AG04449 (cell line): ENCODE measurements at regions not wholly inside any gene's neighbourhood (a gene's known extent, or its start where the extent isn't known, plus 50 kb on each side); places are given as distances from the start of the nearest gene placed in this dataset.
A peak's percentile ranks its signal among the peaks of the same experiment; 100 is the strongest.
"Not testable (repeated sequence)": the region's sequence is repeated elsewhere in the genome, so short reads cannot be mapped to it uniquely, and the experiment has no call there.

Experiments used
- CTCF ChIA-PET: fragments of 350-600 bp; formaldehyde crosslinking; extraction: SDS; loops from one replicate; lab custom pipeline; 2021; ENCODE audit warnings: antibody characterized with exemption; lab: Yijun Ruan, JAX
- POLR2A ChIA-PET: fragments of 400-600, 350-600 bp; formaldehyde crosslinking; extraction: SDS; loops from one replicate; lab custom pipeline; 2020; ENCODE audit warnings: antibody characterized with exemption, inconsistent platforms; lab: Yijun Ruan, JAX
- DNase-seq: peaks from one replicate; pipeline ENCODE4 v3.0.0-alpha.2; 2010; ENCODE audit warnings: low read depth, low spot score
- H3K4me3 ChIP-seq: 2 replicates; pipeline ENCODE4 v1.5.1; 2011; ENCODE audit warnings: low read depth, mild to moderate bottlenecking, control low read depth, low read length
- CTCF ChIP-seq: IDR thresholded peaks from one replicate; pipeline ENCODE4 v1.5.1; 2011; ENCODE audit warnings: mild to moderate bottlenecking, moderate library complexity, low read length, control low read depth, inconsistent platforms; ENCODE audit not compliant: insufficient read depth; ENCODE audit errors: missing control alignments

DNA sequence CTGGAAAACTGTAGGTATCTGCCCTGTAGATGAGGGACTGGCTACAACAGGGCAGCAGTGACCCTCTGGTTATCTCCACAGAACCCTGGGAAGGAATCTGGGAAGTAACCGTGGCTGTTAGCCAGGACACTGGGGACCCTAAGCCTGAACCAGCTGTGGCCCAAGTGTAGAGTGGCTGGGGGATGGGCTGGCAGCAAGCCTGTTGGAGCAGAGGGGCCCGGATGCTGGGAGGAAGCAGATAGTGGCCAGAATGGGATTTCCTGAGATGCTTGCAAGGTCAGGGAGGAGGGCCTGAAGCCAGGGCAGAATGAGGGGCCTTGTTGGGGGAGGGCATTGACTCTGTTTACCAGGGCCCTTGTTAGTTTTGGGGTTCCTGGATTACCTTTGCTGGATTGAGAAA, 161.0 kb upstream of the EOLA2 start:
- no peak for TF ChIP-seq CTCF
- ChIA-PET CTCF (no interaction called here), POLR2A (no interaction called here)
- H3K4me3 ChIP-seq: no peak overlapping the region
- no peak for DNase-seq

GRCh38 chrX:150100261-150100660, 162.0 kb upstream of the EOLA2 start:
- ChIA-PET POLR2A (no interaction called here), CTCF (no interaction called here)
- peak; percentile 21 for DNase-seq
- TF ChIP-seq CTCF: no peak
- H3K4me3 ChIP-seq: no peak overlapping the region

DNA sequence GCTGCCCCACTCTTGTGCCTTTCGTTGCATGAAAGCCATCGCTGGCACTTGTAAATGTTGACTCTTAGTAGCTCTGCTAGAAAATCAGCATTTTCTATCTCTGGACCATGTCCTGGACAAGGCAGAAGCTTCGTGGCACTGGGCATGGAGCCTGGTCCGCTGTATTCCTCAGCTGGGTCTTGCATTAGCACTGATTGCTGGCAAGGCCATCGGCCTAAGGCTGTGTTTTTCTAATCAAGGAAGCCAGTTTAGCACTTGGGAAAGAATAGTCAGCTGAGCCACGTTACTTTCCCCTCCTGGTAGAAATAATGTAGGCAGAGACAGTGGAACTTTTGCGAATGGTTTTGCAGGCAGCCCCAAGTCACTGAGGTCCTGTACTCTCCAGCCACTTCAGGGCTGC, 180.2 kb upstream of the EOLA2 start:
- no peak for DNase-seq
- ChIA-PET POLR2A (no interaction called here), CTCF (no interaction called here)
- no peak for TF ChIP-seq CTCF
- H3K4me3 ChIP-seq: no peak overlapping the region

DNA sequence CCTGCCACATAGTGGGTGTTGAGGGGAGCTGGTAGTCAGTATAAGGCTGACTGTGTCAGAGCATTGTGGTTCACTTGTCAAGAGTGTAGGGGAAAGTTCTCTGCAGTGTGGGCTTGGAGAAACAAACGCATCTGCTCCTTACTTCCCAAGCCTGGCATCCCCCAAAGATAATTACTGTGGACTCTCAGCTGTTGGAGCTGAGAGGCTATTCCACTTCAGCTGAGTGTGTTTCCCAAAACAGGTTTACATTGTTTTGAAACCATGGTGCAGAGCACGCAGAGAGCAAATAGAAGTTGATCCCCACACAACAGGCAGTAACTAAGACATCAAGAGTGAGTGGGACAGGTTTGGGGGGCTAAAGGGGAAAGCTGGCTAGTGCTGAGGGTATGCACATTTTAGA, 181.0 kb upstream of the EOLA2 start:
- POLR2A ChIA-PET: no interaction called here
- DNase-seq: no peak
- CTCF ChIA-PET: no interaction called here
- no peak for TF ChIP-seq CTCF
- H3K4me3 ChIP-seq: no peak overlapping the region

DNA sequence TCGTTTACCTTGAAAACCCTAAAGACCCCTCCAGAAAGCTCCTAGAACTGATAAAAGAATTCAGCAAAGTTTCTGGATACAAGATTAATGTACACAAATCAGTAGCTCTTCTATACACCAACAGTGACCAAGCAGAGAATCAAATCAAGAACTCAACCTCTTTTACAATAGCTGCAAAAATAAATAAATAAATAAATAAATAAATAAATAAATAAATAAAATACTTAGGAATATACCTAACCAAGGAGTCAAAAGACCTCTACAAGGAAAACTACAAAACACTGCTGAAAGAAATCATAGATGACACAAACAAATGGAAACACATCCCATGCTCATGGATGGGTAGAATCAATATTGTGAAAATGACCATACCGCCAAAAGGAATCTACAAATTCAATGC, 186.8 kb upstream of the EOLA2 start:
- CTCF ChIA-PET, DNase-seq, H3K4me3 ChIP-seq, POLR2A ChIA-PET: not testable (repeated sequence)

DNA sequence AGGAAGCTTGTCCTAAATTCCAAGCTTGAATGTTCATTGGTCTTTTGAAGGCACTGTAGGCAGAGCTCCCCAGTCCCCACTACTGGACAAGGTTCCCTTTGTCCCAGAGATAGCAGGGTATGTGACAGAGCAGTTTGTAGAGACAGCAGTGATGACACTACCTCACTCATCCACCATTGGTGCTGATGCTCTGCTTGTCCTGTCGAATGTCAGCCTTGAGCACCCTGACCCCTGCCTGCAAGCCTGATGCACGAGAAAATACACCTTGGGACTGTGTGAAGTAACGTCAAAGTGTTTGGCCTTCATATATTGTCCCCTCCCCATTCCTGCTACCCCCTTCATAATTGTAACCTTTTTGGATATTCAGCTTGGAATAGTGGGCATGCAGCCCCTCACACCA, 188.9 kb upstream of the EOLA2 start:
- no peak for TF ChIP-seq CTCF
- ChIA-PET POLR2A (no interaction called here), CTCF (no interaction called here)
- no peak for DNase-seq
- H3K4me3 ChIP-seq: no peak overlapping the region

- ChIA-PET CTCF (no interaction called here), POLR2A (no interaction called here)
- no peak overlapping the region for H3K4me3 ChIP-seq
- TF ChIP-seq CTCF: no peak
- DNase-seq: no peak
Observed at GRCh38 chrX:150143721-150144440, 205.6 kb upstream of the EOLA2 start.
